HG03196 (cell line): ENCODE measurements at regions not wholly inside any gene's neighbourhood (a gene's known extent, or its start where the extent isn't known, plus 50 kb on each side); places are given as distances from the start of the nearest gene placed in this dataset.
"Not testable (repeated sequence)": the region's sequence is repeated elsewhere in the genome, so short reads cannot be mapped to it uniquely, and the experiment has no call there.

ENCODE experiments used
- ATAC-seq: cut with Tn5 transposase; IDR thresholded peaks from one replicate; pipeline ENCODE4 v1.9.1; 2021; ENCODE audit not compliant: unreplicated experiment

DNA sequence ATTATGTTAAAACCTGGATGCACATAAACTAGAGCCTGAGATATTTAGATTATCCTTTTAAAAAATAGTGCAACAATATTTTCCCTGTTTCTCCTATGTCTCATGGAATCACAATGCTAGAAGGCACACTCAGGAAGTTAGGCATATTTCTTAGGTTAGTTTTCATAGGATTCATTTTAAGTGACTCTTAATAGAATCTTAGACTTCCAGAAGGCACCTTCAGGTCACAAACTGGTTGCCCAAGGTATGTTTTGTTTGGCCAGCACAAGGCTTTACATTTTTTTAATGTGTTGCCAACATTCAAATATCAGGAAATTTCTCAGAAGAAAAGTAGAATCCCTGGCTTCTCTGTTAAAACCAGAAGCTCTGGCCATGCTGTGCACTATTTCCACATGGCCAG is 129.3 kb downstream of the LNPK start:
- no peak for ATAC-seq

DNA sequence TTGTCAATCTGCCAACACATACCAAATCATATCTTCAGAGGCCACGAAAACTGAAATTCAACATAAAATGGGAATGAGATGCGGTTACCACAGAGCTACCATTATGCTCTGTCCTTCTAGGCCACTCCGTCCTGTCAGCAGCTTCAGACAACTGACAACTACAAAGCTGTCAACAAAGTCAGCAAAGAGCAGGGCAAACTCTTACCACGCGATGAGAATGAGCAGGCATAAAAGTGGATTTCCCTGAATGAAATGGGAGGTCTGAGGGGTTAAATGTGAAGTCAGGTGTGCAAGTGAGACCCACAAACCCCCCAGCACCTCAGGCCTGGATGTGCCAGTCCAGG is 130.1 kb downstream of the LNPK start:
- no peak for ATAC-seq

DNA sequence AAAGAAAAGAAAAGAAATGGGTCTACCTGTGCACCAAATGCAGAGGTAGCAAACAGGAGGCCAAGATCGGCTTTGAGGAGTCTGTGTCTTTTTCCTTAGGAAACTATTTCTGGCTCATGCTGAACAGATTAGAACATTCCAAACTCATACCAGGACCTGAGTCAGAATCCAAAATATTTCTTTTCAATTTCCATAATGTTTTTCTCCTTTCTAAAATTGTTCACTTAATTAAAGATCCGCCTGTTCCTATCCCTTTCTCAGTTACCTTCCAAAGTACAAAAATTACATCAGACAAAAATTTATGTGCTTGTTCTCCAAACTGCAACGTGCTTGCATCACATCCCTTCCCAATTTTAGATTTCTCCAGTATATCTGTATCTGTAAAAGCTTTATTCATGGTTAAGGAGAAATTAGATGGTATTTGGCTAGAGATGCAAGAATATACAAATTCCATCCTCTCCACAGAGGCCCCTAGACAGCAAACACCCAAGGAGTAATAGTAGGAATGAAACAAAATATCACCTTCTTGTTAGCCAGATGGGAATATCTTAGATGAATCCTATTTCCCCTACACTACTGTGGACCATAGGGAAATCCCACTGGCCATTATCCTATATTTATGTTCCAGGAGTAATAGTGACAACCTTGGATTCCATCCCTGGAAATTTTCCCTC is 130.6 kb downstream of the LNPK start:
- no peak for ATAC-seq

DNA sequence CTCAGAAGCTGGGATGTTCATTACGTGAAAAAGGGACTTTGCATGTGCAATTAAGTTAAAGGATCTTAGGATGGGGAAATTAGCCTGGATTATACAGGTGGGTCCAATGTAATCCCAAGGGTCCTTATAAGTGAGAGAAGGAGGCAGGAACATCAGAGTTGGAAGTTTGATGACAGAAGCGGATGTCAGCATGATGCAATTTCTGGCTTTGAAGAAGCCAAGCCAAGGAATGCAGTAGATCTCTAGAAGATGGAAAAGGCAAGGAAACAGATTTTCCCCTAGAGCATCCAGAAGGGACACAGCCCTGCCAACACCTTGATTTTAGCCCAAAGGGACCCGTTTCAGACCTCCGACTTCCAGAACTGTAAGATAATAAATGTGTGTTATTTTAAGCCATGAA is 136.4 kb downstream of the LNPK start:
- ATAC-seq, result no peak

DNA sequence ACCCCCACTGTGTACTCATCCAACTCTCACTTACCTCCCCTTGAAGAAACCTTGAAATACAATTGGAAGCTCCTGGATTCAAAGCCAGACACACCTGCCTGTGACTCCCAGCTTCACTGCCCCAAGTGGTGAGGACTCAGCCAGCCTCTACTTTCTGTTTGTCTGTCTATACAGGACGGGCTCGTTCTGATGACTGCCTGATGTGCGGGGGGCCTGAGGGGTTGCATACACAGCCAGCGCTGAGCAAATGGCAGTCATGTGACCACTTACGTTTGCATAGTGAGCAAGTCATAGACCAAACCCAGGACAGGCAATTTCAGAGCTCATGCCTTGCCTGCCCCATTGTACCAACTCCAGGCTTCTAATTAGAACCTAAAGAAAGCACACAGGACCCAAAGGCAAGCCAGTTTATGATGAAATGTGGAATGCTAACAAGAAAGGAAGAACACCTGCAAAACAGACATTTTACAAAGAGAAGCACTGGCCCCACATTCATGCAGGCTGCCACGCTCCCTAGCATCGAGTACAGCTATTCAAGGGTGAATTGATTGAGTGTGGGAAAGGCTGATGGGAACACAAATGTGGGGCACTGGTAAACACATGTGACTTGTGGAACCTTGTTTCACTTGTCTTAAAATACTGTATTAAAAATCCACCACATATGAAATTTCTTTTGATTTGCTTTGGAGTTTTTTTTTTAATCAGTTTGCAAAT is 137.8 kb downstream of the LNPK start:
- no peak for ATAC-seq

DNA sequence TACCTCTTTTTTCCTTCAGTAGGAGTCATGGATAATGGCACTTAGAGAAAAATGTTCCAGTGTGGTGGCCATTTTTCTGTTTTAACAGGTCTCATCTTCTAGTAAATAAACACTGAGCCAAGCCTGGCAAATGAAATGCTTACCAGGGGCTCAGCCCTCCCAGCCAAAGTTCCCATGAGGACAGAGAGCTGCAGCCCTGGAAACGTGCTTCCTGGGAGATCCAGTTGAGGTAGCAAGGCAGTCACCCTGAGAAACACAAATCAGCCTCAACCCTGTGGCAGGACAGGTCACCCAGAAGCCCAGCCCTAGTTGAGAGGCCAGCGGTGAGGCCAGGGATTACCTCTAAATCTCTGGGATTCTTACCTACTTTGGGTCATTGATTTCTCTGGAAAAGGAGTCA is 140.1 kb downstream of the LNPK start:
- ATAC-seq, result no peak

DNA sequence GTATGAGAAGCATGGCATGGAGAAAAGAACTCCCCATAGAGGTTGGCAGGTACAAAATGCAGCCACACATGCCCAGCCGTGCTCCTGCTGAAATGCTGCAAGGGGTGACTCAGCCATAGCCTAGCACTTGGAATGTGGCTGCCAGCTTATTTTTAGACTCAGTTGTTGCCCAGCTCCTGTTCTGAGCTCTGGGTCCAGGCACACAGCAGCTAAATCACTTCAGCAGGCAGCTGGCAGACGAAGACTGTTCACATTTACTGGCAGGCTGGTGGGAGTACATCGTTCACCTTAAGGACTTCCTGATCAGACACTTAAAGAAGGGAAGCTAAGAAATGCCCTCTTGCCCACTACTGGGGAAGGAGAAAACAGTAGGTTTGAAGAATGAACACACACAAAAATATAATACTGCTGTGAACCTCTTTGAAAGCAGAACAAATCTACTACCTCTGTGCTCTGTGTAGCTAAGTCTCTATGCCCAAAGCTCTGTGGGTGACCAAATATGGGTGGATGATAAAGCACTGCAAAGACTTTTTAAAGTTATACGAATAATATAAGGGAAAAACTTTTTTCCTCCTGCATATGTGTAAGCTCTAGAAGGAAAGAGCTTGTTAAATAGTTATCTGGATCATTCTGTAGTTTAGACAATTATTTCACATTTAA is 146.1 kb downstream of the LNPK start:
- ATAC-seq, result no peak

DNA sequence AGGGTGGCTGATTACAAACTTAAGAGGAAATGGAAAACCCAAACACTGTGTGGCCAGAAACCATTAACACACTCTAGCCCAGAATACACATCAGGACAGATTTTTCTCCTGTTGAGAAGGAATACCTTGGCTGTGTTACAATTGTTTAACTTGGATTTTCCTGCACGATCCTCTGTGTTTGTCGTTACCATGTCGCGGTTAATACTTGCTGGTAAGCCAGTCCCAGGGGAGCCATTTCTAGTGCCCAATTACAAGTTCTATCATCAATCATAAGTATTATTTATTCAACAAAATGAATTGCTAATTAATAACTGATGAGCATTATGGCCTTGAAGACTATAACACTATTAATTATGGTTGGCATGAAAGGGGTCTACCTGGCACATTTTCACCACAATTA is 146.8 kb downstream of the LNPK start:
- ATAC-seq, result no peak

DNA sequence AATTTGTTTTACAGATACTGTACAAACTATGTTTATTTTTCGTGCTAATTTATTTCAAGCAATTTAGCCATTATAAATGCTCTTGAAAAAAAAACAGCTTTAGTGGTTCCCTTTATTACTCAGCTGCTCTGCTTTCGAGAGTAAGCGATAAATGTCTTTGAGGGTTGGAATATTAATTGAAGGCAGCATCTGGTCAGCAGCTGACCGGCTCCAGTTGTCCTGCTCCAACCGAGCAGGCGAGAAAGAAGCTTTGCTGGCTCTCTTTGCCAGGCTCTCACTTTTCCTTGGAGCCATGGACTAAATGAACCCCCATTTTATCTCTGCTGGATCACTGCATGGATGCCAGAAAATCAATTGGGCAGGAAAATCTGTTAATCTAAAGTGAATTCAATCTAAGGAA is 147.4 kb downstream of the LNPK start:
- no peak for ATAC-seq

DNA sequence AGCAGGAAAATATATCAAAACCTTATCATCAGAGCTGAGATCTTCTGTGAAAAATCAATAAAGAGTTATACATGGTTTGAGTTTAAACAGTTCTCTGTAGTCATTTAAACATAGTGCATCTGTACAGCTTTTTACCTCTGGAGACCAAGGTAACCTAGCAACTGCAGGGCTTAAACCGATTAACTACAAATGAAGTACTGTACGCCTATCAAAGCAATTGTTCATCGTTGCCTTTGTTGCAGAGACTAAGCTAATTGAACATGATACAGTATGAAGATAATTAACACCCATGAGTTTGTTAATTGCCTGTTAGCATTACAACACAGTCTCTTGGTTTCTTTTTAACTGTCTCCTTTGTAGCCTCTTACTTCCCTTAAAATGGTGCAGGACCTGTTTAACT is 147.9 kb downstream of the LNPK start:
- ATAC-seq, result no peak

DNA sequence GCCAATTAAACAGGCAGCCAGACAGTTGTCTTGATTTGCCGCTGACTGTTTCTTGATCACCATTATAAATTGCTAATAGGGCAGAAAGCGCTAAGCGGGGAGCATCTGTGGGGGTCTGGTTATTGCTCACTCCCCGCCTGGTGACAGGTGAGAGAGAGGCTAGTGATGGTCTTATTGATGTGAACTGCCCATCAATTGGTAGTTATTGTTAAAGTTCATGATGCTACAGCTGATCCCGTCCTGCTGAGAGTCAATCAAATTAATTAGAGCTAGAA is 148.5 kb downstream of the LNPK start:
- ATAC-seq, result no peak

DNA sequence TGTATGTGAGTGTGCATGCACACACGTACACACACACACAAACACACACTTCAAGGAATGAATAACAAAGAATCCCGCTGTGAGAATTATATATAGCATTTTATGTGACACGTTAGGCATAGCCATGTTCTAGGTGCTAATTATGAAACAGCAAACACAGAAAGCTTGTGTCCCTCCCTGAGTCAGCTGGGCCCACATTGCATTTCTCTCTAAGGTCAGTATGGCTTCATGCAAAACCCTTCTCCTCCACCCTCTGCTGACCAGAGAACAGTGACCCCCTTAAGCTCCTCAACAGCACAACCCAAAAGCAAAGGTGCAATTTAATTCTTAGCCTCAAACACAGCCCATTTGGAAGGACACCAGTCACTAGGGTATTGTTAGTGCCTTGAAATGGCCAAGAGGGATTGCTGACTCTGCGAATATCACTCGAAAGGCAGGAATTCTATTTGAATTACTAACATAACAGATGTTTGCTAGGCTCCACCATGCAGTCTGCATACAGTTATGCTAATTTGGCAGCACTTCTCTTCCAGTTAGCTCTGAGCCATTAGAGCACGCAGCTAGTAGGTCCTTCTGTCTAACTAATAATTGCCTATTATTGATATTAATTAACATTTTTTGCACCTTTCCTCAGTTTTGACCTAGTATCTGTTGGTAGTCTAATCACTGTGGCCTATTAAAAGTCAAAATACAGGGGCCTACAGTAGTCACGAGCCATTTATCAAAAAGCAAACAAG is 149.0 kb downstream of the LNPK start:
- no peak for ATAC-seq

DNA sequence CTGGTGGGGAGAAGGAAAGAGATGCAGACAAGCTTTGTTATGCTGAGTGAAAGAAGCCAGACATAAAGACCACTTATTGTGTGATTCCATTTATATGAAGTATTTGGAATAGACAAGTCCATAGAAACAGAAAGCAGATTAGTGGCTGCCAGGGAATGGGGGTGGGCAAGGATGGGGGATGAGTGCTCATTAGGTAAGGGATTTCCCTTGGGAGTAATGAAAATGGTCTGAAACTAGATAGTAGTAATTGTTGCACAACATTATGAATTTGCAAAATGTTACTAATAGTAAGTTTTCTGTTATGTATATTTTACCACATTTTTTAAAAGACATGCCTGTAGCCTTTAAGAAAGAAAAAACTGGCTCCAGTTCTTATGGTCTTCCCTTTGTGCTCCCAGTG is 154.9 kb downstream of the LNPK start:
- no peak for ATAC-seq

DNA sequence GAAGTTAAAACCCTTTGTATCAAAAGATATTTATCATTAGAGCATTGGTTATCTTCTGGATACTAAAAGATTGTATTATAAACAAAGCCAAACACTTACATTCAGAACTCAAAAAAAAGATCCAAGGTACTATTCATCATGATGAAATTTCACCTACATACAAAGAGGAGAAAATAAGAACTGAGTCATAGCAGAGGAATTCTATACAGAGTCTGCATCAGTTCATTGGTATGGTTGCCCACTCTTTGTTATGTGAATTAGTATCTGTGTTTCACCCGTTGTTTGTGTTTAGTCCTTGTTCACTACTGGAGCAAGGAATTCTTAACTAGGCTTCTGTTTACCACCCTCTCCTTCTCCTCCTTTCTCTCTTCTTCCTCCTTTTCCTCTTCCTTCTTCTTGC is 157.9 kb downstream of the LNPK start:
- no peak for ATAC-seq

DNA sequence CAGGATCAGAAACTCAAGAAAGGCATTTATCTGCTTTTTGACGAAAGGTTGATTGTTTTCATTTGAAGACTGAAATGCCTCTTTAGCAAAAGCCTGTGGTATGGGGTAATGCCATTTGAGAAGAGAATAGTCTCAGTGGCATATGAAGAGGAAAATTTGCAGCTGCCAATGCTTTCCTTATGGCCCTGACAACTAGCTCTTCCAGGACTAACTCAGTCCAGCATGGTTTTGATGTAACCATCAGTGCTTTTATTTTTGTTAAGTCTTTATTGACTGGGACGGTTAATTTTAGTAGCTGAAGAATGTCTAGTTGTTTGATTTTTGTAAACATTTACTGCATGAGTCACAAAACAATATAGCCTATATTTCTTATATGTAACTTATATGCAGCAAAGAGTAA is 158.4 kb downstream of the LNPK start:
- ATAC-seq, result no peak

DNA sequence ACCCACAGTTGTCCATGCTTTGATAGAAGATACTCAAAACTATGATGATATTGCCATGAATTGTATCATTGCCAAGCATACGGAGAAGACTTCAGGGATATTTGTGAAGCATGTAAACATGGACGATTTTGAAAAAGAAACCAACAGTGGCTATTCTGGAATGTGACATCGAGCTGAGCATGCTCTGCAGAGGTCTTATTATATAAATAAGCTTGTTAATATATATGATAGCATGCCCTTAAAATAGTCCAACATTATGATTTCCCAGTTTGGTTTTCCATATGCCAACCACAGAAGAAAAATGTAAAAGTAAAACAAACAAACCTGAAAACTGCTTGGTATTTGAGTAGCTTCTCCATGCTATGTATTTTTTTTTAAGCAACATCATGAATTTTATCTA is 159.1 kb downstream of the LNPK start:
- no peak for ATAC-seq

DNA sequence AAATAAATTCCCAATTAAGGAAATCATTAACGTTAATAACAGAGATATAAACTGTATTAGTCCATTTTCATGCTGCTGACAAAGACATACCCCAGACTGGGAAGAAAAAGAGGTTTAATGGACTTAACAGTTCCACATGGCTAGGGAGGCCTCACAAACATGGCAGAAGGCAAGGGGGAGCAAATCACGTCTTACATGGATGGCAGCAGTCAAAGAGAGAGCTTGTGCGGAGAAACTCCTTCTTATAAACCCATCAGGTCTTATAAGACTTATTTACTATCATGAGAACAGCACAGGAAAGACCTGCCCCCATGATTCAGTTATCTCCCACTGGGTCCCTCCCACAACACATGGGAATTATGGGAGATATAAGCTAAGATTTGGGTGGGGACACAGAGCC is 161.3 kb downstream of the LNPK start:
- ATAC-seq, result not testable (repeated sequence)

DNA sequence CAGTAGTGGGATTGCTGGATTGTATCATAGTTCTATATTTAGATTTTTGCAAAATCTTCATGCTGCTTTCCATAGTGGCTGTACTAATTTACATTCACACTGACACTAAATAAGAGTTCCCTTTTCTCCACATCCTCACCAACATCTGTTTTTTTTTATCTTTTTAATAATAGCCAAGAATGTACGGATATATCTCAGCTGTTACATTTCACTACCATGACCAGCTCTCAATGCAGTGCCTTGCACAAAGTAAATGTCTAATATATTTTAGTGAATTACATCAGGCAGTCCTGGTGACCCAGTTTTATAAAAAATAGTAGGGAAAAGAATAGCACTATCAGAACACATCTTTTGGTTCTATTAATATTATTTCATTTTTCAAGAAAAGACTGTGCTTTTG is 161.8 kb downstream of the LNPK start:
- no peak for ATAC-seq

DNA sequence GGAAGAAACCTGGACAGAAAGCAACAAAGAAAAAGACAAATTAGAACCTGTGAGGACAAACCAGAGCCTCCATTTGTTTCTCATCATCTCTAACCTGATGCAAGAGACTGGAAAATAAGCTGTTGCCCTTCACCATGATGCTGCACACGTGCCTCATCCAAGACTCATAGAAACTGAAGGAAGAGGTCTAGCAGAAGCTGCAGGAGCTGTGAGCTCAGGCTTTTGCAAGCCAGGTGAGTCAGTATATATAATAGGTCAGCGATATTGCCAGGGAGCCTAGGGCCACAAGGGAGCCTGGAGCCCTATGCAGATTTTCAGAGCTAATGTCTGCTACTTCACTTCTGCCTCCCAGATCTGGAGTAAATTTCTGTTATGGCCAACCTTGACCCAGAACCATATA is 163.1 kb downstream of the LNPK start:
- no peak for ATAC-seq

DNA sequence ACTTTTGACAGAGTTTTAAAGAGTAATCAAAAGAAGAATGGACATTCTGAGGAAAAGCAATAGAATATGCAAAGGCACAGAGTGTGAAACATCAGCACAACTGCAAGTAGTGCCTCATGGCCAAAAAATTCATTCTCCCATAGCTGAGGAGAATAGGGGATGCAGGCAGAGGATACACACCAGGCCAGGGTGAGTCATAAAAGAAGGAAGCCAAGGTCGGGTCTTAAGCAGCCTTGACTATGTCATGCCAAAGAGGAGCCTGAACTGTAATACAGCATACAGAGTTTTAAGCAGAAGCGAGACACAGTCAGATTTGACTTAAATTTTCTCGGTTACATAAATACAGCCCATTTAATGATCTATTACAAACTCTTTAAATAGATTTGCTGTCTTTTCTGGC is 165.0 kb downstream of the LNPK start:
- no peak for ATAC-seq

DNA sequence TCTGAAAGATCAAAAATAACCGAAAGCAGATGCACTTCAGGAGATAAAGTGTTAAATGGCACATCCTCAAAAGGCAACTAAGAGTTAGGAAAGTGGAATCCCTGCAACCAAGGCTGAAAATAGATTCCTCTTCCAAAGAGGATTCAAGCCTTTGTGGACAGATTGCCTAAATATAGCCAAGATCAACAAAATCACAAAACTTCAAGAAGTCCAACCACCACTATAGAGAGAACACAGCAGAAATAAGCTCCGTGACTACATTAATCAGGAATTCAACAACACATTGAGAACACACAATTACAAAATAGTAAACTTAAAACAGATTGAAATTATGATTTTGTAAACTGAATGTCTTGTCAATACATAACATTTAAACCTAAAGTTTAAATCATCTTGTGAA is 165.7 kb downstream of the LNPK start:
- ATAC-seq, result no peak

DNA sequence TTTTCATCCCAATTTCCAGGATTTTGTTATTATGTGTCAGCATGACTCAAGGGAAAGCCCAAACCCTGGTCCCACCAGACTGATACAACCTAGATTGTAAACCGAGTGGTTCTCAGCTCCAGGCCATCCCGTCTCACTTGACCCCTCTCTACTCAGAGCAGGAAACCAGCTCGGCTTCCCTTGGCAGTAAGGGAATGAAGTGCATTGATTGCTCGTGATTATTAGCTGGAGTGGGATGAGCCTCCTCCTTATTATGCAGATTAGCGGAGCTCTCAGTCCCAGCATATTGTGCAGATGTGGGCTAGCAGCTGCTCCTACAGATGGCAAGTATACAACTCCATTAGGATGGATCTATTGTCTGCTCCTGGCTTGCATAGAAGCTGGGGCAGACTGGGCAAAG is 167.6 kb downstream of the LNPK start:
- ATAC-seq, result no peak
